NOMO-1 treated with DMSO at 0.1 percent for 48 hours (cell line): ENCODE measurements at regions not wholly inside any gene's neighbourhood (a gene's known extent, or its start where the extent isn't known, plus 50 kb on each side); places are given as distances from the start of the nearest gene placed in this dataset.
"Not testable (repeated sequence)": the region's sequence is repeated elsewhere in the genome, so short reads cannot be mapped to it uniquely, and the experiment has no call there.

ENCODE experiments used
- DNase-seq: peaks from one replicate; lab custom pipeline; 2025; ENCODE audit not compliant: unreplicated experiment; lab: John Stamatoyannopoulos, UW

DNA sequence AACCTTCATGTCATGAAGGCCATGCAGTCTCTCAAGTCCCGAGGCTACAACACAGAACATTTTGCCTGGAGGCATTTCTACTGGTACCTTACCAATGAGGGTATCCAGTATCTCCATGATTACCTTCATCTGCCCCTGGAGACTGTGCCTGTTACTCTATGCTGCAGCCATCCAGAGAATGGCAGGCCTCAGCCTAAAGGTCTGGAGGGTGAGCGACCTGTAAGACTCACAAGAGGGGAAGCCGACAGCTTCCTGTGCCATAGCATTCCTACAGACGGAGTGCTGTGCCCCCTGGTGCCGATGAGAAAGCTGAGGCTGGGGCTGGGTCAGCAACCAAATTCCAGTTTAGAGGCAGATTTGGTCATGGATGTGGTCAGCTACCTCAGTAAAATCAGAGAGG, 51.3 kb upstream of the CADPS start:
- no peak for DNase-seq

DNA sequence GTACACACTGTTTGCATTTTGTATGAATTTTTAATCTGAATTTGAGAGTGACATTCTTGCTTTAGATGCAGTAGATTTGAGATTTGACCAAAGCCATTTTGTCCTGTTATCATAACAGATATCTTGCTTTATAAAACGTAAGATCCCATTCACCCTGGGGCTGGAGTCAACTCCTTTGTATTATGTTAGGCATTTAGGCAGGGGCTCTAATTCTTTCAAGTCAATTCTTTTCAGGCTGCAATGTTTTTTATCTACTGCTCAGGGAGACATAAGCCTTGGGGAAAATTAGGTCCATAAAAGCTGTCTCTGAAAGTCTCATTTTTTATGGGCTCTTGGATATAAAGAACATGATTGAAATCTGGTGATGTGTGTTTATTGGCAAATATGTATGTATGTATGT, 53.0 kb upstream of the CADPS start:
- DNase-seq = no peak

DNA sequence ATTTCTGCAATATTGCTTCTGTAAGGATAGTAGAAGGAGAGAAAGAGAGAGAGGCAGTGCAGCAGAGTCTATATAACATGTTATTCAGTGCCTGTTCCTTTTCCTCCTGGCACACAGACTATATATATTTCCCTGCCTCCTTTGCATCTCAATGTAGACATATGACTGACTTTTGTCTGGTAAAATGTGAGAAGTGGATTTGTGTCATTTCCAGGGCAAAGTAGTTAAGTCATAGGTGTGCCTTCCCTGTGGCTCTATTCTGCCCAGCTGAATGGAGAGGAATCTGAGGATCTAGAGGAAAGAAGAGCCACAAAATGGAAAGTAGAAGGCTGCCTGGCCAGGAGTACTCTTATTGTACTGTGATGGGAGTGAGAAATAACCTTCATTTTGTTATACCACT, 54.6 kb upstream of the CADPS start:
- DNase-seq = no peak

DNA sequence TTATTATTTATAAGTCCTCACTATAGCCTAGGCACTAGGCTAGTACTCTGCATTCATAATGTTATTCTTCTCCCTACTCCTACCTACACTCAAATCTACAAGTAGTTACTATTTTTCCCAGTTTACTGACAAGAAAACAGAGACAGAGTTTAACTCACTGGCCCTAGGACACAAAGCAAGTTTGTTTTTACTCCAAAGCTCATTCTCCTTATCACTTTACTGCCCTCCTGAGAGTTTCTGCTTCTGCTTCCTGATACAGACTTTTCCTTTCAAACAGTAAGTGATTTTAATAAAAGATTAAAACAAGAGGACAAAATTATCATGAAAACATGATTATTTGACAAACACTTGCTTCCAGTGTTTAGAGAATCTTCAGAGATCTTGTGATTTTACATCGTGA, 60.6 kb upstream of the CADPS start:
- DNase-seq = no peak

DNA sequence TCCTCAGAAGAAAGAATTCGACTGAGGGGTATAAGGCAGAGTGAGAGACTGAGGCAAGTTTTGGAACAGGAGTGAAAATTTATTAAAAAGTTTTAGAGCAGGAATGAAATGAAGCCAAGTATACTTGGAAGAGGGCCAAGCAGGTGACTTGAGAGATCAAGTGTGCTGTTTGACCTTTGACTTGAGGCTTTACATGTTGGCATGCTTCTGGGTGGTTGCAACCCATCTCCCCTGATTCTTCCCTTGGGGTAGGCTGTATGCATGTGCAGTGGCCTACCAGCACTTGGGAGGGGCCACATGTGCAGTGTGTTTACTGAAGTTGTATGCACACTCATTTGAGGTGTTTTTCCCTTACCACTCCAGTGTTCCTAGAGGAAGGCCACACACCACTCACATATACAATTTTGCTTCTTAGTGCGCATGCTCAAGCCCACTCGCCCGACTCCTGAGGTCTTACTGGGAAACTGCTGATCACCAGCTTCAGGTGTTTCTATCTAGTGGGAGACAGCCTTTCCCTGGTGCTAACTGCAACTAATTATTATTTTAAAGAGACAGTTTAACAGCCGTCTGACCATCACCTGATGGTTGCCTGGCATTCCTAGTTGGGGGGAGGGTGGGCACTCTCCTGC, 61.5 kb upstream of the CADPS start:
- DNase-seq = no peak

DNA sequence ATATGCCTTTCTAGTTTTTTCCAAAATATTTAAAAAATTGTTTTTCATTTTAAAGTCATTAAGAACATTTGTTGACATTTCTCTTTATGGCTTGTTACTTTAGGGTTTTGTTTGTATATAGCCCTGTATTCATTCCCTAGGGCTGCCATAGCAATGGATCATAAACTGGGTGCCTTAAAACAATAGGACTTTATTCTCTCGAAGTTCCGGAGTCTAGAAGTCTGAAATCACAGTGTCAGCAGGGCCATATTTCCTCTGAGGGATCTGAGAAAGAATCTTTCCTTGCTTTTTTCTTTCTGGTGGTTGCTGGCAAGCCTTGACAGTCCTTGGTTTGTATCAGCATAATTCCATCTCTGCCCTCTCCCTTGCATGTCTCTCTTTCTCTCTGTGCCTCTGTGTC, 63.4 kb upstream of the CADPS start:
- DNase-seq = no peak

DNA sequence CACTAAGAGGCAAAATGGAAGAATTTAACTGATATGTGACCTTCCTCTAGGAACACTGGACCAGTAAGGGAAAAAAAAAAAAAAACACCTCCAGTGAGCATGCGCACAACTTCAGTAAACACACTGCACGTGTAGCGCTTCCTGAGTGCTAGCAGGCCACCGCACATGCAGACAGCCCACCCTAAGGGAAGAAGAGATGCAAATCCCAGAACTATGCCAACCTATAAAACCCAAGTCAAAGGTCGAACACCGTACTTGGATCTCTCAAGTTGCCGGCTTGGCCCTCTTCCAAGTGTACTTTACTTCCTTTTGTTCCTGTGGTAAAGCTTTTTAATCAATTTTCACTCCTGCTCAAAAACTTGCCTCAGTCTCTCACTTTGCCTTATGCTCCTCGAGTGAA, 64.5 kb upstream of the CADPS start:
- no peak for DNase-seq

DNA sequence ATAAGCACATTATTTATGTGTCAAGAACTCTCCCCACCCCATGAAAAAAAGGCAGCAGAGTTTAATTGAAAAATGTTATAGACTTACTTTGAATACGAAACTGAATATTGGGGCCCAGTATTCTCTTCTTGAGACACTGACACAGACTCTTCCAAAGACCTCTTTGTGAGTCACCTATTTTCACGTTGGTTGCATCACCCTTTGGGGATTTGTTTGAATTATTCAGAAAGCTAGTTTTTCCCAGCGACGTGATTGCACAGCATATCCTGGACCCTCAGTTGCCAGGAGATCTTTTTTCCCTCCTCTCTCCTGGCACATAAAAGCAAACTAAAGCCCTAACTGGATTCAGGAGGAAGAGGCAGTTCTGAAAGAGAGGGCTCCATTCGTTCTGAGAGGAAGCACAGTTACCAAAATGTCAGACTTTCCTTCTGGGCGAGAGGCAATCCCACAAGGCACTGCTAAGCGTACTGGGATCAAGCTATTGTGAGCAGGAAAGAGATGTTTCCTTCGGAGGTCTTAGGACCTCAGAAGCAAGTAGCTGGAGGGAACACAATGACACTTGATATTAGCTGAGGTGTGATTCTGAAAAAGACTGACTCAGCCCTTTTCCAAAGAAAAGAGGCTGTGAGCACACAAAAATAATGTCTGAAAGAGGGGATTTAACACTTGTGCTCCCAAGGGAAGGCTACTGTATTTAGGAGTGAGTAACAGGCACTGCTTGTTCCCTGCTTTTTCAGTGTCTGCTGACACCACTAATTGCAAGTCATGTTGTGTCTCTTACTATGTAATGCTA, 65.8 kb upstream of the CADPS start:
- no peak for DNase-seq

DNA sequence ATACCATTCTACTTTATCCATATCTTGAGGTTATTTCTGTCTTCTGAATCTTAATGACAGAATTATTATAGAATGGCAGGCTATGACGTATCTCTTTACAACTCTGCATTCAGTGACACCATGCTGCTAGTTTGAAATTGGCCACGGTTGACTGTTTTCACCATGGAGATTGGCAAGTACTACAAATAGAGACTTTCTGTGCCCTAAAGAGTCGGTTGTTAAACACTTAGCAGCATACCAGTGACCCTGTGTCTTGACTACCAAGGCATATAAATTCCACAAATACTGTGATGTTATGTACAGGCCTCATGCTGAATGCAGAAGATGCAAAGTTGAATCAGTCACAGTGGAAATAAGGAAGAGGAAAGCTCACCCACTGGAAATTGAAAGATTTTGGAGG, 67.0 kb upstream of the CADPS start:
- no peak for DNase-seq

DNA sequence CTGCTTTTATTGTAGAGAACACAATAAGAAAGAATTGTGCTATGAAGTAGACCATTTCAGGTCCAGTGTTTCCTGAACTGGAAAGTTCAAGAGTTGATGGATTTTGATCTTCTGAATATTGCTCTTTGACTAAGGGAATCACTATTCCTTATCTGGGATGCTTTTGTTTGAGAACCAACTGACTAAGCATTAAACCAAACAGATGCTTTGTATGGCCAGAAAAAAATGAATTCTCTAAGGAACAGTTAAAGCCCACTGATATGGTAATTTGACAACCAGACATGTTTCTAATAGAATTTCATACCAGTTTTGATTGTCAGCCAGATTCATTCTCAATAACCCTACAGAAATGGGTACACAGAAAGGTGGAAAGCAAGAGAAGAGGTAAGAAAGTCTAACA, 67.5 kb upstream of the CADPS start:
- no peak for DNase-seq

DNA sequence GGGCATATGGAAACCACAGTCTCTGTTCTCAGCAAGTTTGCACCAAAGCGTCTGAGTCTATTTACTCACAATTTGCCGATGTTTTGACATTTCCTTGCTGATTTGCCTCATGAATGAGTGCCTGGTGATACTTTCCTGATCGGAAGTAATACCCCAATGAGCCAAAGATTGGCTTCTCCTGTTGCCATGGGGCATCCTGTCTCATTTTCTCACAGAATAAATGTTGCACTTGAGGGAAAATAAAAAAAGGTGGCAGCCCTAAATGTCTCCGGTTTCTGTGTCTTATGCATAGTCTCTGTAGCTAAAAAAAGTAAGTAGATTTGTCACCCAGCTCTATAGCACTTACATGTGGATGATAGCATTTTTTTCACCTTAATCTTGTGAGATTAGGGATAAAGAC, 73.7 kb upstream of the CADPS start:
- no peak for DNase-seq

DNA sequence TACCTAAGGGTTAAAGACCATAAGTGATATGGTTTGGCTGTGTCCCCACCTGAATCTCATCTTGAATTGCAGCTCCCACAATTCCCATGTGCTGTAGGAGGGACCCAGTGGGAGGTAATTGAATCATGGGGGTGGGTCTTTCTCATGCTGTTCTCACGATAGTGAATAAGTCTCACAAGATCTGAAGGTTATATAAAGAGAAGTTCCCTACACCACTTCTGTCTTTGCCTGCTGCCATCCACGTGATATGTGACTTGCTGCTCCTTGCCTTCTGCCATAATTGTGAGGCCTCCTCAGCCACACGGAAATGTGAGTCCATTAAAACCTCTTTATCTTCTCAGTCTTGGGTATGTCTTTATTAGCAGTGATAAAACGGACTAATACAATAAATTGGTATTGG, 75.0 kb upstream of the CADPS start:
- DNase-seq = no peak

DNA sequence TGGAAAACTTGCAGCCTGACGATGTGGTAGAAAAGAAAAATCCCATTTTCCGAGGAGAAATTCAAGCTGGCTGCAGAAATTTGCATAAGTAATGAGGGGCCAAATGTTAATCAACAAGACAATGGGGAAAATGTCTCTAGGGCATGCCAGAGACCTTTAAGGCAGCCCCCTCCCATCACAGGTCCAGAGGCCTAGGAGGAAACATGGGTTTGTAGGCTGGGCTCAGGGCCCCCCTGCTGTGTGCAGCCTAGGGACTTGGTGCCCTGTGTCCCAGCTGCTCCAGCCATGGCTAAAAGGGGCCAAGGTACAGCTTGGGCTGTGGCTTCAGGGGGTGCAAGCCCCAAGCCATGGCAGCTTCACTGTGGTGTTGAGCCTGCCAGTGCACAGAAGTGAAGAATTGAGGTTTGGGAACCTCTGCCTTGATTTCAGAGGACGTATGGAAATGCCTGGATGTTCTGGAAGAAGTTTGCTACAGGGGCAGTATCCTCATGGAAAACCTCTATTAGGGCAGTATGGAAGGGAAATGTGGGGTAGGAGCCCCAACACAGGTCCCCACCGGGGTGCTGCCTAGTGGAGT, 75.9 kb upstream of the CADPS start:
- DNase-seq = no peak

DNA sequence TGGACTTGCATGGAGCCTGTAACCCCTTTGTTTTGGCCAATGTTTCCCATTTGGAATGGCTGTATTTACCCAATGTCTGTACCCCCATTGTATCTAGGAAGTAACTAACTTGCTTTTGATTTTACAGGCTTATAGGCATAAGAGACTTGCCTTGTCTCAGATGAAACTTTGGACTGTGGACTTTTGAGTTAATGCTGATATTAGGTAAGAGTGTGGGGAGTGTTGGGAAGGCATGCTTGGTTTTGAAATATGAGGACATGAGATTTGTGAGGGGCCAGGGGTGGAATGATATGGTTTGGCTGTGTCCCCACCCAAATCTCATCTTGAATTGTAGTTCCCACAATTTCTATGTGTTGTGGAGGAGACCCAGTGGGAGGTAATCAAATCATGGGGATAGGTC, 76.7 kb upstream of the CADPS start:
- not testable (repeated sequence) for DNase-seq

DNA sequence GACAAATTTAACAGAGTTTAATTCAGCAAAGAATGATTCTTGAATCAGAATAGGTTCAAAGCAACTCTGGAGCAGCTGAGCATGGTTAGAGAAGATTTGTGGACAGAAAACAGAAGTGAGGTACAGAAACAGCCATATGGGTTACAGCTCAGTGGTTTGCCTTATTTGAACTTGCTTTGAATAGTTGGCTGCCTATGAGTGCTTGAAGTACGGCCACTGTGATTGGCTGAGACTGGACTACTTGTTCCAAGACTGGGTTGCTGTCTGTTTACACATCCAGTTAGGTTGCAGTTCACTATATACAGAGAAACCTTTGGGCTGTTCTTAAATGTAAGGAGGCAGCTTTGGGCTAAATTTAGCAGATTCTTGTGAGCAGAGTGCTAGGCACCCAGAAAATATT, 79.4 kb upstream of the CADPS start:
- DNase-seq = no peak

DNA sequence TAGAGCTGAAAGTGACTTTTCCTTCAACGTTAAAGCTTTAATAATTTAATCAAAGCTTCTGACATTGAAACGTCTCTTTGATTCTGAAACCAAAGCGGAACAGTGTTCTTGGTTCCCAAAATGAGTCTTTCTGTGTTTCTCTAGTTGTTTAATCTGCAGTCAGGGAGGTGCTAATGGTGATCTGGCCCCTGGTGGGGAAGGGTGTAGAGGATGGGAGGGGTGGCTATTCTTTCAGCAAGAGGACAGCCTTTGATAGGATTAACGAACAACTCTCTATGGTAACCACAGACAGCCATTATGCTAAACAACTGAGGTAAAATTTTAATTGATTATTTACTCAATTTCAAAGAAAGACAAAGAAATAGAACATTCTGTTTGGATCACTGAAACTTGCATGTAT, 79.9 kb upstream of the CADPS start:
- no peak for DNase-seq

DNA sequence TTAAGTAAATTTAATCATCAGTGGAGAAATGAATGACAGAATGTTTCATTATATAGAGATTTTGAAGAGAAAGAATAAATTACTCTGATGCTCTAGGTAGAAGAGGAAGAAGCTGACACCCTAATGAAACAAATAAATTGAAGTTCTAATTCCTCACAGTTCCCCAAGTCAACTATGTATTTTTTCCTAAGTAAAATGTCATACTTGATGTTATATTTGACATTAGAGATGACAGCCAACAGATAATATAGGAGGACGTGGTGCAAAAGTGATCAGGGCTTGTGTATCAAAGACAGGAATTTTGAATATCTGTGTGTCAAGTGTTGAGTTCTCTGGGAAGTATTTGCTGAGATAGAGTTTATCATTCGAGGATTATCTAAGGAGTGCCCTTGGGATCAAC, 81.2 kb upstream of the CADPS start:
- DNase-seq = no peak

DNA sequence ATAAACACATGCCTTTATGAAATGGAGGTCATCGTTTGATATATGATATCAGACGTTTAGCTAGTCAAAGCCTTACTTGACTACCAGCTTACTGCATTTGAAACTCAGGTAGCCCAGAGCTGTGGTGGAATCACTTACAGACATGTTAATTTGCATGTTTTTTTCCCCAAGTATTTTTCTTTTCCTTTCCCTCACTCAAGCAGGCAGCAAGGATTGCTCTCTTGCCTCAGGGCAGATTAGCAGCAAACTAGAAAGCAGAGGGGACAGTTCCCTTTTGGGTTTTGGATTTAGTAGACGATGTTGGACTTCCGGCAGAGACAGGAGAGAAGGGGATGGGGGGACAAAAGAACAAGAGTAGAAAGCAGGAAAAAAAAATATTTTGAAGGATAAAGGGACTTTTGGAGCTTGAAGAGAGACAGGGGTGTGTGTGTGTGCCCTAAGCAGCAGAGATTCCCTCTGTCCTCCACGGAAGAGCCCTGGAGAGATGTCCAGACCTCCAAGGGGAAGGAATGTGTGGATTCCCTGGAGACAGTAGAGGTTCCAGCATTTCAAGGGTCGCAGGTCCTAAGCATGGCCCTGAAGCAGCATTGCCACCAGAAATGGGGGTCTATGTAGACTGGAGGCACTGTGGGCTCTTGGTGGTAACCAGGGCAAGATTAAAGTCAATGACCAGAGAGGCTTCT, 86.8 kb upstream of the CADPS start:
- no peak for DNase-seq

DNA sequence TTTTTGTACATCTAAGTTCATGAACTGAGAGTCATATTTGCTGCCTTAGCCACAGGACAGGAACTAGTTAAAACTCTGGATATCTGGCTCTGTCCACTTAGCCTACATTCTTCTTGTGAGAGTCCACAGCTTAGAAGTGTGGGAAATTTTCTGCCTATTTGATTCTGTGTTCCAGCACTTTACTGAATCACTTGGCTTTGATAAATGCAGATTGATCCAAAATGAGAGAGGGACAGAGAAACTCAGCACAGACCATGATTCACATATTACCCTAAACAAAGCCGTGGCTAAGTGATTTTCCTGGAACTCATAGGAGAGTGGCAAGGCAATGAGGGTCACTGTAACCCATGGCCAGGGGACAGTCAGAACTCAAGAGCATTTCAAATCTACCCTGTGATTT, 87.5 kb upstream of the CADPS start:
- no peak for DNase-seq

DNA sequence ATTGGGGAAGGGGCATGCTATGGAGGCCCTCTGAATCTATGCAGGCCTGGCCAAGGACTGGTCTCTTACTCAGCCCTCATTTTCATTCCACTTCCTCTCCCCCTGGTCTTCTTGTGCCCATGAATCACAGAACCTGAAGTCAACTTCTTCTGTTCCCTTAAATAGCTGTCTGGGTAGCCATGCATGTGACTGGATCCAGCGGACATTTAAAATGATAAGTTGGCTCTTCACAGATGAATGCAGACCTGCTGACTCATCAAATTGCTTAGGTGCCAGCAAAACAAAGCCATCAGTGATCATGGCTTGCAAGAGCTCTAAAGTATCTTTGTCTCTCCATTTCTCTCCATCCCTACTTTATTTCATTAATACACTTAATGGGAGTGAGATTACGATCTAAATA, 90.1 kb upstream of the CADPS start:
- DNase-seq = no peak

DNA sequence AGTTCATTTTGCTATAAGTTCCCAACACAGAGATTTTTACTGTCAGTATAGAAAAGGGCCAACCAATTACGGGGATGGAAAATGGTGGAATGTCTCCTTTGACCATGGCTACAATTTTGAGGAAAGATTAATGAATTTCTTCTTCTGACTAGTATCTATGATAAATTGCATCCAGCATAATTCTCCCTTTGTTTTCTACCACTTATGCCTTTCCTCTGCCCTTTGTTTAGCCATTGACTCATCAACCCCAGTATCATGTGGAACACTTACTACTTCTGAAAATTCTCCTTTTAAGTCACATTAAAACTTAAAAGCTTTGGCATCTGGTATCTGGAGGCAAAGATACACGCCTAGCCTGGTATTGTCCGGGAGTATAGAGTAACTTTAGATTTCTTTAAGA, 92.9 kb upstream of the CADPS start:
- no peak for DNase-seq

DNA sequence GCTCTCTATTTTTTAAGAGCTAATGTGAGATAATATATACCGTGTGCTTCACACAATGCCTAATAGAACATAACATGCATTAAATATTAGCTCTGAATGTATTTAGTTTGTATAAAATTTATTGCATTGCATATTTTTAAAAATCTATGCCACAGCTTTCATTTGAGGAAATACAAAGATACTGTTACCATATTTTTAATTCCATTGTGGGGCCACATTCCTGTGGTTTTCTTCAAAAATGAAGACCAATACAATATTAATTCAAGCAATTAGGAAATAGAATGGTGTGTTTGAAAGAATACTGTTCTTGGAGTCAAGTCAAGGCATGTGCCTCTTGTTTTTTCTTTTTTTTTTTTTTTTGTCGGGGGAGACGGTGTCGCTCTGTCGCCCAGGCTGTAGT, 95.4 kb upstream of the CADPS start:
- no peak for DNase-seq
